ENCODE measurements at regions not wholly inside any gene's neighbourhood (a gene's known extent, or its start where the extent isn't known, plus 50 kb on each side); places are given as distances from the start of the nearest gene placed in this dataset.
"Not testable (repeated sequence)": the region's sequence is repeated elsewhere in the genome, so short reads cannot be mapped to it uniquely, and the experiment has no call there.

DNA sequence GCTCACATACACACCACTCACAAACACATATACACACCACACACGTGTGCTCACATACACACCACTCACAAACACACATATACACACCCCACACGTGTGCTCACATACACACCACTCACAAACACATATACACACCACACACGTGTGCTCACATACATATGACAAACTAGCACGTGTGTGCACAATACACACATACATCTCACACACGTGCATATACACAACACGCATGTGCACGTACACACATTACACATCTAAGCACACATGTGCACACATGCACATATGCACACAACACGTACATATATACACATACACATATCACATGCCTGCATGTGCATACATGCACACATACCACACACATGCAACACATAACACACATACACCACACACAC lies 78.3 kb upstream of the FOXK1 start:
- ChIA-PET CTCF (interaction anchor here (0.6 kb wide), 1 partner anchor 48 kb away, joined by 3 read pairs; no protein-coding TSS in a partner anchor), POLR2A (no interaction called here)
- Mint-ChIP-seq H3K36me3 (ENCODE audit: low read depth) (no peaks in the 10 kb centered on the region), H3K4me3 (no peak overlapping the region), H3K27ac (no peak overlapping the region), H3K4me1 (no peaks in the 10 kb centered on the region), H3K27me3 (peaks cover 2% of the 10 kb centered on the region), H3K9me3 (ENCODE audit: low read depth) (no peaks in the 10 kb centered on the region)
- ATAC-seq = no peak
- intact Hi-C loops (cut with DNase I, micrococcal nuclease) = no loop called here
- no peak for DNase-seq

DNA sequence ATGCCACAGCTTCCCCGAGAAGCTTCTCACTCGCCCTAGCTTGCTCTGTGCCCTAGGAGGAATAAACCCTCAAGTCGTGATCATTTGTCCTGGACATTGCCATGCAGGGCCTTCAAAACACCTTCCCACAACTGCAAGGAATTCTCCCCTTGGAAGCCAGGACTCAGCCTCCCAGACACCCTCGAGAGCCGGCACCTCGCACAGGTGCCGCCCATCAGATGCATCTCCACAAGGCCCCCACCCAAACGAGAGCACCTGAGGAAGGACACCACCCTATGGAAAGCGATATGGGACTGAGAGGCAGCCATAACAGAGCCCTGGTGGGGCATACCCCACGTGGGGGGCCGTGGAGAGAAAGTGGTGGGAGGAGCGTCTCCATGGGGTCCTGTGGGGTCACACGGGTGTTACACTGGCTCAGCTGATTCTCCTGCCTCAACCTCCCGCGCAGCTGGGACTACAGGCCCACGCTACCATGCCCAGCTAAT lies 77.6 kb upstream of the FOXK1 start:
- H3K27ac Mint-ChIP-seq = no peak overlapping the region
- POLR2A ChIA-PET = no interaction called here
- no peaks in the 10 kb centered on the region for H3K4me1 Mint-ChIP-seq
- ATAC-seq (no peak), DNase-seq (no peak)
- H3K36me3 Mint-ChIP-seq (ENCODE audit: low read depth) = no peaks in the 10 kb centered on the region
- no peaks in the 10 kb centered on the region for H3K9me3 Mint-ChIP-seq (ENCODE audit: low read depth)
- peaks cover 2% of the 10 kb centered on the region for H3K27me3 Mint-ChIP-seq
- CTCF ChIA-PET = interaction anchor here (0.6 kb wide), 1 partner anchor 47 kb away, joined by 3 read pairs; no protein-coding TSS in a partner anchor
- intact Hi-C loops (cut with DNase I, micrococcal nuclease) = no loop called here
- H3K4me3 Mint-ChIP-seq = no peak overlapping the region

DNA sequence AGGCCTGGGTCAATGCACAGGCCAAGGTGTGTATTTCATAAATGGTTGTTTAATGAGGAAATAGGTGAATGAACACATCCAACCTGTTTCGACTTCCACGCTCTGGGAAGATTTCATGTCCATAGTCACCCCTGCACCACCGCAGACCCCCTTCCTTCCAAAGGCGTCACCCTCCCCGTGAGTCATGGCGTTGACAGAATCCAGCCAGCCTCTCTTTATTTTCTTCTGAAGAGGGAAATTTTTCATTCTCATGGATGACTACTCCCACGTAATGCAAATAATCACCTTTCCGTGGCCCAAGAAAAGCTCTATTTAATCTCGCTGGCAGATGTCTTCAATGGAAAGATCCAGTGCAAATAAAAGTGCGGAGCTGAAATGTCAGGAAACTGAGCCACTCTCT lies 75.3 kb upstream of the FOXK1 start:
- Mint-ChIP-seq H3K4me3 (no peak overlapping the region), H3K36me3 (ENCODE audit: low read depth) (no peaks in the 10 kb centered on the region), H3K9me3 (ENCODE audit: low read depth) (no peaks in the 10 kb centered on the region), H3K27ac (no peak overlapping the region), H3K4me1 (no peaks in the 10 kb centered on the region), H3K27me3 (no peaks in the 10 kb centered on the region)
- no peak for ATAC-seq
- intact Hi-C loops (cut with DNase I, micrococcal nuclease) = no loop called here
- POLR2A ChIA-PET = no interaction called here
- no peak for DNase-seq
- CTCF ChIA-PET = no interaction called here

DNA sequence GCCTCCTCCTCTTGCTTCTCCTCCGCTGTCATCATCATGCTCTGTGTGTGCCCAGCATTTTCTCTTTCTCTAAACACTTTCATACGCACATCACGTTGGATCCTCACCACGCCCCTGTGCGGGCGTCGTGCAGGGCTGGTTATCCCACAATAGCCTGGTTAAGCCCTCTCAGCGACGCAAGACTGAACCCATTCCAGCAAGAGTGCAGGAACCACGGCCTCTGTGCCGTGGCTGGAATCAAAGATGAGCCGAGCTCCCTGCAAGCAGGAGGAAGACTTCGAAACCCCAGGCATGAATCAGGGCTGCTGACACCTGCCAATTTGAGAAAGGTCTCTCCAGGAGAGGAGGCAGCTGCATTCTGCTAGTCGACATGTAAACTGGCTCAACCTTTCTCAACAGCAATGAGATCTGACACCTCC lies 74.8 kb upstream of the FOXK1 start:
- Mint-ChIP-seq H3K4me3 (no peak overlapping the region), H3K9me3 (ENCODE audit: low read depth) (no peaks in the 10 kb centered on the region), H3K27me3 (no peaks in the 10 kb centered on the region), H3K27ac (no peak overlapping the region), H3K36me3 (ENCODE audit: low read depth) (no peaks in the 10 kb centered on the region), H3K4me1 (no peaks in the 10 kb centered on the region)
- ATAC-seq (no peak), DNase-seq (no peak)
- CTCF ChIA-PET = no interaction called here
- intact Hi-C loops (cut with DNase I, micrococcal nuclease) = no loop called here
- POLR2A ChIA-PET = no interaction called here

DNA sequence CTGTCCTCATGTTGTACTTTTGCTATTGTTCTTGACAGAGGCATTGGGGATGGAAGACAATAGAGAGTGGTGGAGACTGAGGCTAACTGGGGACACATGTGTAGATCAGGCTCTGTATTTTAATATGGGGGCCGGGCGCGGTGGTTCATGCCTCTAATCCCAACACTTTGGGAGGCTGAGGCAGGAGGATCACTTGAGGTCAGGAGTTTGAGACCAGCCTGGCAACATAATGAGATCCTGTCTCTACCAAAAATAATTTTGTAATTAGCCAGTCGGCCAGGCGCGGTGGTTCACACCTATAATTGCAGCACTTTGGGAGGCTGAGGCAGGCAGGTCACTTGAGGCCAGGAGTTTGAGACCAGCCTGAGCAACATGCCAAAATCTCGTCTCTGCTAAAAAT lies 72.5 kb upstream of the FOXK1 start:
- CTCF ChIA-PET = interaction anchor here (0.8 kb wide), 1 partner anchor 78 kb away, joined by 3 read pairs; no protein-coding TSS in a partner anchor
- ATAC-seq; H3K4me3 Mint-ChIP-seq; H3K9me3 Mint-ChIP-seq (ENCODE audit: low read depth); DNase-seq; H3K27me3 Mint-ChIP-seq; H3K27ac Mint-ChIP-seq; intact Hi-C loops (cut with DNase I, micrococcal nuclease); H3K36me3 Mint-ChIP-seq (ENCODE audit: low read depth); POLR2A ChIA-PET: not testable (repeated sequence)
- peaks cover 14% of the 10 kb centered on the region for H3K4me1 Mint-ChIP-seq

DNA sequence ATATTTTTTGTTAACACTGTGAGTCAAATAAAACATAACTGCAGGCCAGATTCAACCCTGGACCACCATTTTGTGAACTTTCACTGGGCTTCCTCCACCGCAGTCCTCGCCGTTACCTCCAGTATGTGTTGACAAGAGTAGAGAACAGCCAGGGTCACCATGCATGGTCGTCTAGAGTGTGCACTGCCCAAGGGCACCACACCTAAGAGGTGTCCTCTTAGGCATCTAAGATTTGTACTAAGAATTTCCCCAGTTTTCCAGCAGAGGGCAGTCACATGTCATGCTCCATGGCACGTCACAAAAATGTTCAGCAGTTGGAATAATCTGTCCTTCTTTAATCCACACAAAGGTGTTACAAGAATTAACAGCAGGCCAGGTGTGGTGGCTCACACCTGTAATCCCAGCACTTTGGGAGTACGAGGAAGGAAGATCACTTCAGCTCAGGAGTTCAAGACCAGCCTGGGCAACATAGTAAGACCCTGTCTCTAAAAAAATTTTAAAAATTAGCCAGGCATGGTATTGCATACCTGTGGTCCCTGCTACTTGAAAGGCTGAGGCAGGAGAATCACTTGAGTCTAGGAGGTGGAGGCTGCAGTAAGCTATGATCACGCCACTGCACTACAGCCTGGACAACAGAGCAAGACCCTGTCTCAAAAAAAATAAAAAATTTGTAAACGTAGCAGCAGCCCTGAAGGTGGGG lies 71.2 kb upstream of the FOXK1 start:
- intact Hi-C loops (cut with DNase I, micrococcal nuclease) = loop anchor here (1.0 to 10.0 kb wide), 7 partner anchors 22 to 474 kb away; partner anchors contain the start of genes FOXK1 (in 1 of the 2) and RADIL (in 1 of the 2)
- Mint-ChIP-seq H3K4me1 (peaks cover 14% of the 10 kb centered on the region), H3K9me3 (ENCODE audit: low read depth) (no peaks in the 10 kb centered on the region), H3K27ac (no peak overlapping the region), H3K4me3 (no peak overlapping the region), H3K36me3 (ENCODE audit: low read depth) (no peaks in the 10 kb centered on the region), H3K27me3 (no peaks in the 10 kb centered on the region)
- ChIA-PET CTCF (interaction anchor here (0.6 to 0.8 kb wide), 2 partner anchors 293 to 750 kb away, joined by 3 read pairs; no protein-coding TSS in a partner anchor), POLR2A (no interaction called here)
- ATAC-seq = peak; percentile 77
- DNase-seq = peak; percentile 59

DNA sequence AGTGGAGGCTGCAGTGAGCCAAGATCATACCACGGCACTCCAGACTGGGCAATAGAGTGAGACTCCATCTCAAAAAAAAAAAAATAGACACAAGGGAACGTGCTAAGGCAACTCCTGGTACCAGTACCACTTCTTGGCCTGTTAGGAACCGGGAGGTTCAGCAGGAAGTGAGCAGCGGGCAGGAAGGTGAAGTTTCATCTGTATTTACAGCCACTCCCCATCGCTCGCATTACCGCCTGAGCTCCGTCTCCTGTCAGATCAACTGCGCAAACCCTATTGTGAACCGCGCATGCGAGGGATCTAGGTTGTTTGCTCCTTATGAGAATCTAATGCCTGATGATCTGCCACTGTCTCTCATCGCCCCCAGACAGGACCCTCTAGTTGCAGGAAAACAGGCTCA lies 69.9 kb upstream of the FOXK1 start:
- H3K36me3 Mint-ChIP-seq (ENCODE audit: low read depth) = no peaks in the 10 kb centered on the region
- H3K4me1 Mint-ChIP-seq = peaks cover 14% of the 10 kb centered on the region
- no peaks in the 10 kb centered on the region for H3K27me3 Mint-ChIP-seq
- H3K9me3 Mint-ChIP-seq (ENCODE audit: low read depth) = no peaks in the 10 kb centered on the region
- CTCF ChIA-PET = interaction anchor here (1.2 kb wide), 1 partner anchor 127 kb away, joined by 6 read pairs; no protein-coding TSS in a partner anchor
- ATAC-seq = no peak
- no peak overlapping the region for H3K27ac Mint-ChIP-seq
- H3K4me3 Mint-ChIP-seq = no peak overlapping the region
- intact Hi-C loops (cut with DNase I, micrococcal nuclease) = loop anchor here in 1 of 2 experiments (10.0 kb wide), 1 partner anchor 473 kb away; no protein-coding TSS in a partner anchor
- POLR2A ChIA-PET = no interaction called here
- no peak for DNase-seq

DNA sequence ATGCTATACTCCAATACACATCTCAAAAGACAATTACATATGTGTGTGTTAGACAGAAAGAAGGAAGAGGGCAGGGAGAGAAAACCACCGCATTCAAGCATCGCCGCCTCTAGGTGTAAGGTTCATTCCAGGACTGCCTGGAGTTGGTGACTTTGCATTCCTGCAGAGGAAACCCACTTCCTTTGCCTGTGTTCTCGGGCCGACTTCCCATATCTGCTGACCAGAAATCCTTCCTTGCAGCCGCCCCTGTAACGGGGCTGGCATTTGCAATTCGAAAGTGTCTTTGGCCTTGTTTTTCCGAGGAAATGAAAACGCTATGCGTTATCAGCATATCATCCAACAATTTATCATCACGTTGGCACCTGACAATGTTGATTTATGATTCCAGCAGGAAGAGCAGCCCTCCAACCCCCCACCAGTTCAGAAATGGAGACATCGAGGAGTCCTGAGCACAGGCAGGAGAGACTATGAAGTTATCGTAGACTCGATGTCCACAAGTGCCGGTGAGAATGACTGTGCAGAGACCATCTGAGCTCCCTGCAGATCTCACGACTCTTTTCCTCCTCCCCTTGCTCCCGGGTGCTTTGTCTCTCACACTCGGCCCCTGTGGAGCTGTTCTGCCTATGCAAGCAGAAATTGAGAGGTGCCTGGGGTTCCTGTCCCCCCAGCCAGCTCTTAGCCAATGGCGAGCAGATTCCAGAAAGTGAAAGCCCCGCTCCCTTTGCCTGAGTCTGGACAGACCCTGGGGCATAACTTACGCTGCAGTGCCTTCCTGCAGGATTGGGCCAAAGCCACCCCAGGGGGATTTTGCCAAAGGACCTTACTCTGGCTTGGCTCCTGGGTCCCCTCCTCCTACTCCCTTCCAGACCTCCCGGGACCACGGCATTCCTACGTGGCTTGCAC lies 68.9 kb upstream of the FOXK1 start:
- H3K4me3 Mint-ChIP-seq = peak overlapping the region; percentile 38
- H3K4me1 Mint-ChIP-seq = peaks cover 14% of the 10 kb centered on the region
- POLR2A ChIA-PET = no interaction called here
- no peaks in the 10 kb centered on the region for H3K9me3 Mint-ChIP-seq (ENCODE audit: low read depth)
- intact Hi-C loops (cut with DNase I, micrococcal nuclease) = loop anchor here in 1 of 2 experiments (10.0 kb wide), 1 partner anchor 472 kb away; no protein-coding TSS in a partner anchor
- CTCF ChIA-PET = interaction anchor here (0.6 to 1.2 kb wide), 3 partner anchors 126 to 141 kb away, joined by 3 to 6 read pairs (median 3); no protein-coding TSS in a partner anchor
- no peaks in the 10 kb centered on the region for H3K27me3 Mint-ChIP-seq
- H3K36me3 Mint-ChIP-seq (ENCODE audit: low read depth) = no peaks in the 10 kb centered on the region
- ATAC-seq = peak; percentile 43
- peak; percentile 11 for DNase-seq
- H3K27ac Mint-ChIP-seq = peak overlapping the region; percentile 28

DNA sequence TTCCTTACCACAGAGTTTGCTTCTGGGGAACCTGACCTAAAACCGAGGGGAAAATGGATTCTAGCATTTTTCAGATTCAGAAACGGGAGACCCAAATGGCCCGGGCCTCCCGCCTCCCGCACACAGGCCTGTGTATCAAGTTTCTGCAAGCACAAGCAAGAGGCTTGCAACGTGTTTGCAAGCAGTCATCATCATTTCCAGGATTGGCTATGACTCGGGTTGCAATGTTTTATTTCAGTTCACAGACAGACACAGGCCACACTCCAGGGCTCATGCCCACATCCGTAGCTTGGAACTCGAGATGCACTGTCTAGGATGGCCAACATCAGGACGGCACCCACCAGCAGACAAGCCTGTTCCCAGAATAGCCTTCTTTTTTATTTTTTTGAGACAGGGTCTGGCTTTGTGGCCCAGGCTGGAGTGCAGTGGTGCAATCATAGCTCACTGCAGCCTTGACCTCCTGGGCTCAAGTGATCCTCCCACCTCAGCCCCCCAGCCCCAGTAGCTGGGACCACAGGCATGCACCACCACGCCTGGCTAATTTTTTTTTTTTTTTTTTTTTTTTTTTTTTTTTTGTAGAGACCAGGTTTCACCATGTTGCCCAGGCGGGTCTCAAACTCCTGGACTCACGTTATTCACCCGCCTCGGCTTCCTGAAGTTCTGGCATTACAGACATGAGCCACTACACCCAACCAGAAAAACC lies 68.1 kb upstream of the FOXK1 start:
- H3K27ac Mint-ChIP-seq = peak overlapping the region; percentile 28
- no peaks in the 10 kb centered on the region for H3K27me3 Mint-ChIP-seq
- DNase-seq (peak; percentile 15), ATAC-seq (peak; percentile 50)
- no peaks in the 10 kb centered on the region for H3K36me3 Mint-ChIP-seq (ENCODE audit: low read depth)
- CTCF ChIA-PET = interaction anchor here (0.7 to 1.3 kb wide), 2 partner anchors 19 to 140 kb away, joined by 3 read pairs; no protein-coding TSS in a partner anchor
- POLR2A ChIA-PET = no interaction called here
- H3K4me1 Mint-ChIP-seq = peaks cover 15% of the 10 kb centered on the region
- no peak overlapping the region for H3K4me3 Mint-ChIP-seq
- intact Hi-C loops (cut with DNase I, micrococcal nuclease) = loop anchor here in 1 of 2 experiments (10.0 kb wide), 1 partner anchor 471 kb away; no protein-coding TSS in a partner anchor
- H3K9me3 Mint-ChIP-seq (ENCODE audit: low read depth) = no peaks in the 10 kb centered on the region

DNA sequence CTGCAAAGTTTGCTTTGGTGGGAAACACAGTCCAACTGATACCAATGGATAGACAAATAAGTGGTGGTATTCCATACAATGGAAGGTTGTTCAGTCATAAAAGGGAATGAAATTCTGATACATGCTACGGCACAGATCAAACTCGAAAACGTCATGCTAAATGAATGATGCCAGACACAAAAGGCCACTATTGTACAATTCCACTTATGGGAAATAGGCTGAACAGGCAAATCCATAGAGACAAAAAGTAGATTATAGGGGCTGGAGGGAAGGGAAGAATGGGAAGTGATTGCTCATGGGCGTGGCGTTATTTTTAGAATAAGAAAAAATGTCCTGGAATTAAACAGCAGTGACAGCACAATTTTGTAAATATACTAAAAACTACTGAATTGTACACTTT lies 66.0 kb upstream of the FOXK1 start:
- Mint-ChIP-seq H3K4me1 (peaks cover 23% of the 10 kb centered on the region), H3K36me3 (ENCODE audit: low read depth) (no peaks in the 10 kb centered on the region), H3K27ac (no peak overlapping the region), H3K4me3 (no peak overlapping the region), H3K27me3 (no peaks in the 10 kb centered on the region), H3K9me3 (ENCODE audit: low read depth) (no peaks in the 10 kb centered on the region)
- no peak for ATAC-seq
- intact Hi-C loops (cut with DNase I, micrococcal nuclease) = loop anchor here in 1 of 2 experiments (10.0 kb wide), 1 partner anchor 469 kb away; no protein-coding TSS in a partner anchor
- CTCF ChIA-PET = no interaction called here
- no peak for DNase-seq
- POLR2A ChIA-PET = no interaction called here

DNA sequence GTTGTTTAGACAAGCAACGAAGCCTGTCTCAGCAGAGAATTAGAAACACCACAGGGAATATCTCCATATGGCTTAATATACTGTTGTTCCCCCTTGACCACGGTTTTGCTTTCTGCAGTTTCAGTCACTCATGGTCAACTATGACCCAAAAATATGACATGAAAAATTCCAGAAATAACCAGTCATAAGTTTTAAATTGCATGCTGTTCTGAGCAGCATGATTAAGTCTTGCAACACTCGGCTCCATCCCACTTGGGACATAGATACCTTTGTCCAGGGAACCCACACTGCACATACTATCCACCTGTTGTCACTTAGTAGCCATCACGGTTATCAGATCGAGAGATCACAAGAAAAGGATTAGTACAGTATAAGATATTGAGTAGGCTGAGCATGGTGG lies 60.7 kb upstream of the FOXK1 start:
- peaks cover 19% of the 10 kb centered on the region for H3K4me1 Mint-ChIP-seq
- CTCF ChIA-PET = no interaction called here
- H3K27me3 Mint-ChIP-seq = no peaks in the 10 kb centered on the region
- no peak overlapping the region for H3K27ac Mint-ChIP-seq
- intact Hi-C loops (cut with DNase I, micrococcal nuclease) = no loop called here
- no peak overlapping the region for H3K4me3 Mint-ChIP-seq
- DNase-seq (no peak), ATAC-seq (no peak)
- POLR2A ChIA-PET = no interaction called here
- H3K9me3 Mint-ChIP-seq (ENCODE audit: low read depth) = peaks cover 14% of the 10 kb centered on the region
- no peaks in the 10 kb centered on the region for H3K36me3 Mint-ChIP-seq (ENCODE audit: low read depth)
